Neural cell (in vitro differentiated cells): ENCODE measurements at regions not wholly inside any gene's neighbourhood (a gene's known extent, or its start where the extent isn't known, plus 50 kb on each side); places are given as distances from the start of the nearest gene placed in this dataset.
A peak's percentile ranks its signal among the peaks of the same experiment; 100 is the strongest.

Source experiments
- H2AFZ ChIP-seq: fragments of 200-600, 300-800 bp; sonication (generic), shearing (Covaris generic); 2 replicates; pipeline ENCODE4 v1.6.0; 2014; ENCODE audit warnings: low read depth, mild to moderate bottlenecking, antibody characterized with exemption, low read length, moderate library complexity
- H3F3A ChIP-seq: fragments of 200-600 bp; shearing (Covaris generic); 2 replicates; pipeline ENCODE4 v1.6.1; 2016; ENCODE audit warnings: mild to moderate bottlenecking, moderate library complexity, mixed read lengths, antibody characterized with exemption, low read length; ENCODE audit not compliant: insufficient read depth, poor library complexity, severe bottlenecking
- H3K27ac ChIP-seq: fragments of 200-600, 300-800 bp; sonication (generic), shearing (Covaris generic); 2 replicates; pipeline ENCODE4 v1.5.1; 2014; ENCODE audit warnings: mild to moderate bottlenecking, low read length, moderate library complexity
- H3K27me3 ChIP-seq: fragments of 300-800, 200-600 bp; sonication (generic), shearing (Covaris generic); 2 replicates; pipeline ENCODE4 v1.6.0; 2014; ENCODE audit warnings: mild to moderate bottlenecking, low read depth, low read length, moderate library complexity; ENCODE audit not compliant: insufficient read depth
- H3K36me3 ChIP-seq: fragments of 300-800, 200-600 bp; sonication (generic), shearing (Covaris generic); 2 replicates; pipeline ENCODE4 v1.5.1; 2014; ENCODE audit warnings: mild to moderate bottlenecking, antibody characterized with exemption, low read length, moderate library complexity; ENCODE audit not compliant: insufficient read depth
- H3K4me2 ChIP-seq: fragments of 300-800, 200-600 bp; sonication (generic), shearing (Covaris generic); 2 replicates; pipeline ENCODE4 v1.6.0; 2014; ENCODE audit warnings: mild to moderate bottlenecking, low read length
- H3K4me3 ChIP-seq: fragments of 300-800, 200-600 bp; sonication (generic), shearing (Covaris generic); 2 replicates; pipeline ENCODE4 v1.5.1; 2014; ENCODE audit warnings: mild to moderate bottlenecking, low read length, moderate library complexity
- H3K79me2 ChIP-seq: fragments of 200-600 bp; shearing (Covaris generic); replicated peaks from 2 replicates; pipeline ENCODE4 v1.6.0; 2014; ENCODE audit warnings: mild to moderate bottlenecking, low read length, moderate library complexity; ENCODE audit not compliant: insufficient read depth
- H3K9ac ChIP-seq: fragments of 300-800, 200-600 bp; sonication (generic), shearing (Covaris generic); 2 replicates; pipeline ENCODE4 v1.6.1; 2016; ENCODE audit warnings: mild to moderate bottlenecking, low read length, mixed read lengths
- H3K9me2 ChIP-seq: fragments of 200-600 bp; shearing (Covaris generic); 2 replicates; pipeline ENCODE4 v1.6.1; 2016; ENCODE audit warnings: mild to moderate bottlenecking, low read length, mixed read lengths; ENCODE audit not compliant: insufficient read depth
- H3K9me3 ChIP-seq: fragments of 200-600, 300-800 bp; sonication (generic), shearing (Covaris generic); 2 replicates; pipeline ENCODE4 v1.6.1; 2016; ENCODE audit warnings: mild to moderate bottlenecking, mixed run types, low read length, moderate library complexity, mixed read lengths
- H4K20me1 ChIP-seq: fragments of 200-600 bp; shearing (Covaris generic); 2 replicates; pipeline ENCODE4 v1.6.1; 2016; ENCODE audit warnings: mild to moderate bottlenecking, mixed run types; ENCODE audit not compliant: insufficient read depth
- CTCF ChIP-seq: fragments of 450-650 bp; IDR thresholded peaks from 2 replicates; pipeline ENCODE4 v1.5.1; 2014; ENCODE audit warnings: antibody characterized with exemption, mild to moderate bottlenecking, moderate library complexity; ENCODE audit not compliant: poor library complexity, severe bottlenecking
- EP300 ChIP-seq: fragments of 450-650 bp; conservative IDR thresholded peaks from 2 replicates; pipeline ENCODE4 v1.6.1; 2014; ENCODE audit warnings: antibody characterized with exemption, mild to moderate bottlenecking, moderate library complexity; ENCODE audit not compliant: poor library complexity, severe bottlenecking
- EZH2 ChIP-seq: fragments of 200-600, 300-800 bp; shearing (Covaris generic), sonication (generic); IDR thresholded peaks from 2 replicates; pipeline ENCODE4 v1.6.1; 2014; ENCODE audit warnings: antibody characterized with exemption, low read length, borderline replicate concordance, mild to moderate bottlenecking; ENCODE audit not compliant: insufficient read depth, poor library complexity, severe bottlenecking
- MXI1 ChIP-seq: fragments of 450-650 bp; conservative IDR thresholded peaks from 2 replicates; pipeline ENCODE4 v1.6.1; 2014; ENCODE audit warnings: antibody characterized with exemption, mild to moderate bottlenecking; ENCODE audit not compliant: poor library complexity, severe bottlenecking
- POLR2AphosphoS5 ChIP-seq: IDR thresholded peaks from 2 replicates; pipeline ENCODE4 v1.6.1; 2012
- RAD21 ChIP-seq: fragments of 450-650 bp; conservative IDR thresholded peaks from 2 replicates; pipeline ENCODE4 v1.6.1; 2014; ENCODE audit warnings: antibody characterized with exemption, mild to moderate bottlenecking, moderate library complexity
- REST ChIP-seq: IDR thresholded peaks from 2 replicates; pipeline ENCODE4 v1.6.1; 2012; ENCODE audit warnings: borderline replicate concordance
- SMC3 ChIP-seq: fragments of 450-650 bp; conservative IDR thresholded peaks from 2 replicates; pipeline ENCODE4 v1.6.1; 2014; ENCODE audit warnings: antibody characterized with exemption, mild to moderate bottlenecking, moderate library complexity; ENCODE audit not compliant: poor library complexity
- TAF1 ChIP-seq: IDR thresholded peaks from 2 replicates; pipeline ENCODE4 v1.6.1; 2012; ENCODE audit warnings: low read depth

- H3K79me2 ChIP-seq = no peaks in the 10 kb centered on the region
- no peaks in the 10 kb centered on the region for H3K27me3 ChIP-seq
- no peaks in the 10 kb centered on the region for H4K20me1 ChIP-seq
- H3K9ac ChIP-seq = no peak overlapping the region
- no peaks in the 10 kb centered on the region for H3K36me3 ChIP-seq
- peak; percentile 99 for TF ChIP-seq POLR2AphosphoS5
- peak; percentile 34 for TF ChIP-seq MXI1
- peak; percentile 59 for TF ChIP-seq SMC3
- no peak for TF ChIP-seq TAF1
- TF ChIP-seq EP300 = peak; percentile 98
- no peak for TF ChIP-seq EZH2
- TF ChIP-seq REST = peak; percentile 96
- TF ChIP-seq RAD21 = peak; percentile 56
- no peak overlapping the region for H2AFZ ChIP-seq
- H3K4me3 ChIP-seq = no peak overlapping the region
- peak overlapping the region; percentile 75 for H3K27ac ChIP-seq
- H3K4me2 ChIP-seq = no peak overlapping the region
- H3F3A ChIP-seq = no peaks in the 10 kb centered on the region
- H3K9me3 ChIP-seq = no peaks in the 10 kb centered on the region
- H3K9me2 ChIP-seq = no peaks in the 10 kb centered on the region
Measured at GRCh38 chr4:160485071-160485687, 1382.3 kb downstream of the RAPGEF2 start.

GRCh38 chr4:160492181-160492580, 1389.3 kb downstream of the RAPGEF2 start:
- Histone ChIP-seq H3F3A (no peaks in the 10 kb centered on the region), H3K9me3 (no peaks in the 10 kb centered on the region), H3K4me2 (no peak overlapping the region), H3K4me3 (no peak overlapping the region), H3K79me2 (no peaks in the 10 kb centered on the region), H3K27ac (no peak overlapping the region), H4K20me1 (no peaks in the 10 kb centered on the region), H3K27me3 (no peaks in the 10 kb centered on the region), H3K36me3 (no peaks in the 10 kb centered on the region), H3K9ac (no peak overlapping the region), H2AFZ (no peak overlapping the region), H3K9me2 (no peaks in the 10 kb centered on the region)
- TF ChIP-seq SMC3 = no peak
- no peak for TF ChIP-seq MXI1

GRCh38 chr4:160493206-160493605, 1390.3 kb downstream of the RAPGEF2 start:
- H3K9ac ChIP-seq = no peak overlapping the region
- H3K9me3 ChIP-seq = no peaks in the 10 kb centered on the region
- no peak for TF ChIP-seq POLR2AphosphoS5
- TF ChIP-seq TAF1 = no peak
- TF ChIP-seq REST = no peak
- TF ChIP-seq SMC3 = no peak
- no peak for TF ChIP-seq MXI1
- TF ChIP-seq RAD21 = no peak
- TF ChIP-seq CTCF = no peak
- no peak for TF ChIP-seq EZH2
- TF ChIP-seq EP300 = no peak

More at GRCh38 chr4:160493206-160493605, 1390.3 kb downstream of the RAPGEF2 start:
- Histone ChIP-seq H3K36me3 (no peaks in the 10 kb centered on the region), H3K4me3 (no peak overlapping the region), H3K9me2 (no peaks in the 10 kb centered on the region), H3K79me2 (no peaks in the 10 kb centered on the region), H4K20me1 (no peaks in the 10 kb centered on the region), H2AFZ (no peak overlapping the region), H3K4me2 (no peak overlapping the region), H3K27me3 (no peaks in the 10 kb centered on the region), H3F3A (no peaks in the 10 kb centered on the region), H3K27ac (no peak overlapping the region)
